ENCODE measurements at regions not wholly inside any gene's neighbourhood (a gene's known extent, or its start where the extent isn't known, plus 50 kb on each side); places are given as distances from the start of the nearest gene placed in this dataset.

DNA sequence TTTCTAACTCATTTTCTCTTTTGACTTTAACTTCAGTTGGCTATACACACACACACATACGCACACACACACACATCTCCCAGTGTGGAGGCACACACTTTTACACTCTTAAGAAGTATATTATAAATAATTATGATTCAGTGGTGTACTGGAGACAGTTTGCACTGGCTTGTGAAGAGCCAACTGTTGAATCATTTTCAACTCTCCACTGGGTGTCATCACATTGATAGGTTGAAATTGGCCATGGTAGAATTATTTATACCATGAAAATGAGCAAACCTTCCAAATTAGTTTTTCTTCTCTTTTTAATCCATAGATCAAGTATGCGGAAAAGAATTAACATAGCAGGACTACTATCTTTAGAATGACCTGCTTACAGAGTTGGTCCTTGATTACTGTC lies 407.1 kb downstream of the BMP2 start:
- TF ChIP-seq YY1 (tag by site-specific recombination; IDR thresholded peaks at IDR 0.05) (no peak), ZNF792 (tag by site-specific recombination; IDR thresholded peaks at IDR 0.05) (no peak), ZNF629 (tag by site-specific recombination; IDR thresholded peaks at IDR 0.05) (no peak), ZNF747 (tag by site-specific recombination; IDR thresholded peaks at IDR 0.05) (no peak), OVOL3 (tag by site-specific recombination; IDR thresholded peaks at IDR 0.05) (no peak), ZNF302 (tag by site-specific recombination; IDR thresholded peaks at IDR 0.05; ENCODE audit: low read depth) (no peak), SP3 (tag by site-specific recombination; IDR thresholded peaks at IDR 0.05) (no peak), ZNF133 (tag by site-specific recombination; IDR thresholded peaks at IDR 0.05) (no peak), ZNF24 (tag by site-specific recombination; IDR thresholded peaks at IDR 0.05) (no peak)
- TF ChIP-seq, protein P1, sequence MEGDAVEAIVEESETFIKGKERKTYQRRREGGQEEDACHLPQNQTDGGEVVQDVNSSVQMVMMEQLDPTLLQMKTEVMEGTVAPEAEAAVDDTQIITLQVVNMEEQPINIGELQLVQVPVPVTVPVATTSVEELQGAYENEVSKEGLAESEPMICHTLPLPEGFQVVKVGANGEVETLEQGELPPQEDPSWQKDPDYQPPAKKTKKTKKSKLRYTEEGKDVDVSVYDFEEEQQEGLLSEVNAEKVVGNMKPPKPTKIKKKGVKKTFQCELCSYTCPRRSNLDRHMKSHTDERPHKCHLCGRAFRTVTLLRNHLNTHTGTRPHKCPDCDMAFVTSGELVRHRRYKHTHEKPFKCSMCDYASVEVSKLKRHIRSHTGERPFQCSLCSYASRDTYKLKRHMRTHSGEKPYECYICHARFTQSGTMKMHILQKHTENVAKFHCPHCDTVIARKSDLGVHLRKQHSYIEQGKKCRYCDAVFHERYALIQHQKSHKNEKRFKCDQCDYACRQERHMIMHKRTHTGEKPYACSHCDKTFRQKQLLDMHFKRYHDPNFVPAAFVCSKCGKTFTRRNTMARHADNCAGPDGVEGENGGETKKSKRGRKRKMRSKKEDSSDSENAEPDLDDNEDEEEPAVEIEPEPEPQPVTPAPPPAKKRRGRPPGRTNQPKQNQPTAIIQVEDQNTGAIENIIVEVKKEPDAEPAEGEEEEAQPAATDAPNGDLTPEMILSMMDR (tag by site-specific recombination; IDR thresholded peaks at IDR 0.05) = no peak
- TF ChIP-seq, protein P2, sequence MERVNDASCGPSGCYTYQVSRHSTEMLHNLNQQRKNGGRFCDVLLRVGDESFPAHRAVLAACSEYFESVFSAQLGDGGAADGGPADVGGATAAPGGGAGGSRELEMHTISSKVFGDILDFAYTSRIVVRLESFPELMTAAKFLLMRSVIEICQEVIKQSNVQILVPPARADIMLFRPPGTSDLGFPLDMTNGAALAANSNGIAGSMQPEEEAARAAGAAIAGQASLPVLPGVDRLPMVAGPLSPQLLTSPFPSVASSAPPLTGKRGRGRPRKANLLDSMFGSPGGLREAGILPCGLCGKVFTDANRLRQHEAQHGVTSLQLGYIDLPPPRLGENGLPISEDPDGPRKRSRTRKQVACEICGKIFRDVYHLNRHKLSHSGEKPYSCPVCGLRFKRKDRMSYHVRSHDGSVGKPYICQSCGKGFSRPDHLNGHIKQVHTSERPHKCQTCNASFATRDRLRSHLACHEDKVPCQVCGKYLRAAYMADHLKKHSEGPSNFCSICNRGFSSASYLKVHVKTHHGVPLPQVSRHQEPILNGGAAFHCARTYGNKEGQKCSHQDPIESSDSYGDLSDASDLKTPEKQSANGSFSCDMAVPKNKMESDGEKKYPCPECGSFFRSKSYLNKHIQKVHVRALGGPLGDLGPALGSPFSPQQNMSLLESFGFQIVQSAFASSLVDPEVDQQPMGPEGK (tag by site-specific recombination; IDR thresholded peaks at IDR 0.05) = no peak
- TF ChIP-seq, protein P3, sequence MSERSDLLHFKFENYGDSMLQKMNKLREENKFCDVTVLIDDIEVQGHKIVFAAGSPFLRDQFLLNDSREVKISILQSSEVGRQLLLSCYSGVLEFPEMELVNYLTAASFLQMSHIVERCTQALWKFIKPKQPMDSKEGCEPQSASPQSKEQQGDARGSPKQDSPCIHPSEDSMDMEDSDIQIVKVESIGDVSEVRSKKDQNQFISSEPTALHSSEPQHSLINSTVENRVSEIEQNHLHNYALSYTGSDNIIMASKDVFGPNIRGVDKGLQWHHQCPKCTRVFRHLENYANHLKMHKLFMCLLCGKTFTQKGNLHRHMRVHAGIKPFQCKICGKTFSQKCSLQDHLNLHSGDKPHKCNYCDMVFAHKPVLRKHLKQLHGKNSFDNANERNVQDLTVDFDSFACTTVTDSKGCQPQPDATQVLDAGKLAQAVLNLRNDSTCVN (tag by site-specific recombination; optimal IDR thresholded peaks at IDR 0.05) = no peak
- TF ChIP-seq, protein P4, sequence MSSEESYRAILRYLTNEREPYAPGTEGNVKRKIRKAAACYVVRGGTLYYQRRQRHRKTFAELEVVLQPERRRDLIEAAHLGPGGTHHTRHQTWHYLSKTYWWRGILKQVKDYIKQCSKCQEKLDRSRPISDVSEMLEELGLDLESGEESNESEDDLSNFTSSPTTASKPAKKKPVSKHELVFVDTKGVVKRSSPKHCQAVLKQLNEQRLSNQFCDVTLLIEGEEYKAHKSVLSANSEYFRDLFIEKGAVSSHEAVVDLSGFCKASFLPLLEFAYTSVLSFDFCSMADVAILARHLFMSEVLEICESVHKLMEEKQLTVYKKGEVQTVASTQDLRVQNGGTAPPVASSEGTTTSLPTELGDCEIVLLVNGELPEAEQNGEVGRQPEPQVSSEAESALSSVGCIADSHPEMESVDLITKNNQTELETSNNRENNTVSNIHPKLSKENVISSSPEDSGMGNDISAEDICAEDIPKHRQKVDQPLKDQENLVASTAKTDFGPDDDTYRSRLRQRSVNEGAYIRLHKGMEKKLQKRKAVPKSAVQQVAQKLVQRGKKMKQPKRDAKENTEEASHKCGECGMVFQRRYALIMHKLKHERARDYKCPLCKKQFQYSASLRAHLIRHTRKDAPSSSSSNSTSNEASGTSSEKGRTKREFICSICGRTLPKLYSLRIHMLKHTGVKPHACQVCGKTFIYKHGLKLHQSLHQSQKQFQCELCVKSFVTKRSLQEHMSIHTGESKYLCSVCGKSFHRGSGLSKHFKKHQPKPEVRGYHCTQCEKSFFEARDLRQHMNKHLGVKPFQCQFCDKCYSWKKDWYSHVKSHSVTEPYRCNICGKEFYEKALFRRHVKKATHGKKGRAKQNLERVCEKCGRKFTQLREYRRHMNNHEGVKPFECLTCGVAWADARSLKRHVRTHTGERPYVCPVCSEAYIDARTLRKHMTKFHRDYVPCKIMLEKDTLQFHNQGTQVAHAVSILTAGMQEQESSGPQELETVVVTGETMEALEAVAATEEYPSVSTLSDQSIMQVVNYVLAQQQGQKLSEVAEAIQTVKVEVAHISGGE (tag by site-specific recombination; conservative IDR thresholded peaks at IDR 0.05; ENCODE audit: low read depth) = no peak
